Fibroblast of lung (primary cell): ENCODE measurements at regions not wholly inside any gene's neighbourhood (a gene's known extent, or its start where the extent isn't known, plus 50 kb on each side); places are given as distances from the start of the nearest gene placed in this dataset.

Source experiments
- DNase-seq, 2 donors: peaks; one replicate each; pipeline versions ENCODE4 v3.0.0 to v3.0.0-alpha.2; 2010; ENCODE audit warnings: low read depth in 2 of 2
- H2AFZ ChIP-seq: 2 replicates; pipeline ENCODE4 v1.5.1; 2012; ENCODE audit warnings: low read length, control low read depth, inconsistent platforms
- H3K27ac ChIP-seq: 2 replicates; pipeline ENCODE4 v1.5.1; 2011; ENCODE audit warnings: low read length, control low read depth; ENCODE audit not compliant: insufficient read depth
- H3K27me3 ChIP-seq: 2 replicates; pipeline ENCODE4 v1.5.1; 2011; ENCODE audit warnings: mild to moderate bottlenecking, low read length; ENCODE audit not compliant: control insufficient read depth, insufficient read depth
- H3K36me3 ChIP-seq: 2 replicates; pipeline ENCODE4 v1.5.1; 2011; ENCODE audit warnings: low read length; ENCODE audit not compliant: control insufficient read depth, insufficient read depth
- H3K4me1 ChIP-seq: 2 replicates; pipeline ENCODE4 v1.5.1; 2011; ENCODE audit warnings: low read length; ENCODE audit not compliant: control insufficient read depth, insufficient read depth; ENCODE audit errors: extremely low read depth
- H3K4me2 ChIP-seq: 2 replicates; pipeline ENCODE4 v1.5.1; 2011; ENCODE audit warnings: low read length, control low read depth; ENCODE audit not compliant: insufficient read depth; ENCODE audit errors: extremely low read depth
- H3K4me3 ChIP-seq, 4 experiments: fragments of 200-600 bp in 1 of 4; sonication (generic) in 1 of 4; replicated peaks in 1 of 4; 2 replicates each; pipeline ENCODE4 v1.5.1; 2011 to 2016; ENCODE audit warnings: low read length in 4 of 4, low read depth in 3 of 4, mild to moderate bottlenecking in 3 of 4, control low read depth in 2 of 4, inconsistent platforms in 1 of 4, mixed read lengths in 1 of 4; ENCODE audit not compliant: insufficient read depth in 1 of 4; ENCODE audit errors: control extremely low read depth in 1 of 4
- H3K79me2 ChIP-seq: 2 replicates; pipeline ENCODE4 v1.5.1; 2012; ENCODE audit warnings: mild to moderate bottlenecking, low read length, inconsistent platforms; ENCODE audit not compliant: control insufficient read depth, insufficient read depth
- H3K9ac ChIP-seq: 2 replicates; pipeline ENCODE4 v1.5.1; 2011; ENCODE audit warnings: mild to moderate bottlenecking, low read length, control low read depth; ENCODE audit not compliant: insufficient read depth
- H3K9me3 ChIP-seq: 2 replicates; pipeline ENCODE4 v1.5.1; 2012; ENCODE audit warnings: low read depth, low read length; ENCODE audit not compliant: control insufficient read depth, insufficient read depth
- H4K20me1 ChIP-seq: 2 replicates; pipeline ENCODE4 v1.5.1; 2011; ENCODE audit warnings: low read length; ENCODE audit not compliant: control insufficient read depth, insufficient read depth; ENCODE audit errors: extremely low read depth
- EZH2 ChIP-seq: IDR thresholded peaks from 2 replicates; pipeline ENCODE4 v1.5.1; 2012; ENCODE audit warnings: low read length, control low read depth, mild to moderate bottlenecking; ENCODE audit errors: missing control alignments
- TF ChIP-seq, protein P1 (sequence below), 2 donors: IDR thresholded peaks in 1 of 2; conservative IDR thresholded peaks in 1 of 2; 1 replicate in 1 of 2; 2 replicates in 1 of 2; pipeline ENCODE4 v1.5.1; 2011 to 2012; ENCODE audit warnings: low read length in 2 of 2, control low read depth in 1 of 2, inconsistent platforms in 1 of 2, low read depth in 1 of 2, mild to moderate bottlenecking in 1 of 2

DNA sequence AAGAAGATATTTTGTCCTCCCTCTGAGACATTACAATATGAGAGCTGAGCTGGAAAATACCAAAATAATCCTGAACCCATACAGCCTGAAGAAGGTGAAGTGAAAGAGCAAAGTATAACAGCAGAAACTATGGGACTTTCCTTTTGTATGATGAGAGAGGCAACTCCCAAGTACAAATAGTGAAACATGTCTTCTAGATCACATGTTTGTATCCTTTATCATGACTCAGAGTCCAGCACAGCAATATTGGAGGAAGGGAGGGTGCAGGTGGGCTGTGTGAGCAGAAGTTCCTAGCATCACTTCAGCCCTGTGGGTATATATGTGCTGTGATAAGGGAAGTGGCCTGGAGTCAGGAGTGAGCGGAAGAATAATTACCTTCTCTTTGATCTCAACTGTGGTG is 265.6 kb upstream of the NRXN1 start:
- no peak overlapping the region for H3K9ac ChIP-seq
- H3K4me1 ChIP-seq, result no peaks in the 10 kb centered on the region
- no peaks in the 10 kb centered on the region for H3K9me3 ChIP-seq
- no peaks in the 10 kb centered on the region for H3K79me2 ChIP-seq
- H2AFZ ChIP-seq, result no peak overlapping the region
- H3K4me2 ChIP-seq, result no peak overlapping the region
- H3K4me3 ChIP-seq, result no peak overlapping the region
- TF ChIP-seq, protein P1, sequence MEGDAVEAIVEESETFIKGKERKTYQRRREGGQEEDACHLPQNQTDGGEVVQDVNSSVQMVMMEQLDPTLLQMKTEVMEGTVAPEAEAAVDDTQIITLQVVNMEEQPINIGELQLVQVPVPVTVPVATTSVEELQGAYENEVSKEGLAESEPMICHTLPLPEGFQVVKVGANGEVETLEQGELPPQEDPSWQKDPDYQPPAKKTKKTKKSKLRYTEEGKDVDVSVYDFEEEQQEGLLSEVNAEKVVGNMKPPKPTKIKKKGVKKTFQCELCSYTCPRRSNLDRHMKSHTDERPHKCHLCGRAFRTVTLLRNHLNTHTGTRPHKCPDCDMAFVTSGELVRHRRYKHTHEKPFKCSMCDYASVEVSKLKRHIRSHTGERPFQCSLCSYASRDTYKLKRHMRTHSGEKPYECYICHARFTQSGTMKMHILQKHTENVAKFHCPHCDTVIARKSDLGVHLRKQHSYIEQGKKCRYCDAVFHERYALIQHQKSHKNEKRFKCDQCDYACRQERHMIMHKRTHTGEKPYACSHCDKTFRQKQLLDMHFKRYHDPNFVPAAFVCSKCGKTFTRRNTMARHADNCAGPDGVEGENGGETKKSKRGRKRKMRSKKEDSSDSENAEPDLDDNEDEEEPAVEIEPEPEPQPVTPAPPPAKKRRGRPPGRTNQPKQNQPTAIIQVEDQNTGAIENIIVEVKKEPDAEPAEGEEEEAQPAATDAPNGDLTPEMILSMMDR (conservative IDR thresholded peaks at IDR 0.05 in 1 of 2, IDR thresholded peaks at IDR 0.05 in 1 of 2; ENCODE audit: low read depth in 1 of 2, low read length in 2 of 2), result no peak
- no peak for TF ChIP-seq EZH2
- no peaks in the 10 kb centered on the region for H3K27me3 ChIP-seq
- H3K27ac ChIP-seq, result no peak overlapping the region
- H4K20me1 ChIP-seq, result no peaks in the 10 kb centered on the region
- peak in 1 of 2 donors; percentile 11 for DNase-seq
- H3K36me3 ChIP-seq, result no peaks in the 10 kb centered on the region

DNA sequence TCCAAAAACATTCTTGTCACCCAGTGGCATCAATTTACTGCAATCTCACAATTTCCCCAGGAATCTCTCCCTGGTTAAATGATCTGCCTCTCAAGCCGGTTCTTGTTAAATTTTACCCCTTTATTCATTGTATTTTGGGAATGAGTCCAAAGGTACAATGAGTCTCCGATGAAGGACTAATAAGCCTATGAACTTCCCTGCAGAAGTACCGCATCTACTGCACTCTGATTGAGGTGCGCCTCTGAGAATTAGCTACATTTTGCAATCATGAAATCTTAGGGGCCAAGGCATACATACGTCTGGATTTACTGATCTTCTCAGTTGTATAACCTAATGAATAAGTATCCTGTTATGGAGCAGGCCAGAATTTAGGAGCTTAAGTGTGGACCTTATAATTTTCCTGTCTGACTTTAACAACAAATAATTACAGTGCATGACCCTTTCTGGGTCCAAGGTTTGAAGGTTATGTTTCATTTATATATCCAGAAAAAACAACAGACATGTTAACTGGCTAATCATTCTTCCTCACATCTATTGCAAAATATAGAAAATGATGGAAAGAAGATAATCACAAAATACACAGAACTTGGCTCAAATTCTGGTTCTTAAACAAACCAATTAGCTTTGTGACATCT is 261.8 kb upstream of the NRXN1 start:
- Histone ChIP-seq H3K27ac (no peak overlapping the region), H3K27me3 (no peaks in the 10 kb centered on the region), H3K4me1 (no peaks in the 10 kb centered on the region), H3K4me2 (no peak overlapping the region), H3K9me3 (no peaks in the 10 kb centered on the region), H3K36me3 (no peaks in the 10 kb centered on the region), H3K79me2 (no peaks in the 10 kb centered on the region), H3K9ac (no peak overlapping the region), H3K4me3 (no peak overlapping the region), H4K20me1 (no peaks in the 10 kb centered on the region), H2AFZ (no peak overlapping the region)
- no peak for DNase-seq
- TF ChIP-seq EZH2, result no peak
- TF ChIP-seq, protein P1 (conservative IDR thresholded peaks at IDR 0.05 in 1 of 2, IDR thresholded peaks at IDR 0.05 in 1 of 2; ENCODE audit: low read depth in 1 of 2, low read length in 2 of 2), result no peak

DNA sequence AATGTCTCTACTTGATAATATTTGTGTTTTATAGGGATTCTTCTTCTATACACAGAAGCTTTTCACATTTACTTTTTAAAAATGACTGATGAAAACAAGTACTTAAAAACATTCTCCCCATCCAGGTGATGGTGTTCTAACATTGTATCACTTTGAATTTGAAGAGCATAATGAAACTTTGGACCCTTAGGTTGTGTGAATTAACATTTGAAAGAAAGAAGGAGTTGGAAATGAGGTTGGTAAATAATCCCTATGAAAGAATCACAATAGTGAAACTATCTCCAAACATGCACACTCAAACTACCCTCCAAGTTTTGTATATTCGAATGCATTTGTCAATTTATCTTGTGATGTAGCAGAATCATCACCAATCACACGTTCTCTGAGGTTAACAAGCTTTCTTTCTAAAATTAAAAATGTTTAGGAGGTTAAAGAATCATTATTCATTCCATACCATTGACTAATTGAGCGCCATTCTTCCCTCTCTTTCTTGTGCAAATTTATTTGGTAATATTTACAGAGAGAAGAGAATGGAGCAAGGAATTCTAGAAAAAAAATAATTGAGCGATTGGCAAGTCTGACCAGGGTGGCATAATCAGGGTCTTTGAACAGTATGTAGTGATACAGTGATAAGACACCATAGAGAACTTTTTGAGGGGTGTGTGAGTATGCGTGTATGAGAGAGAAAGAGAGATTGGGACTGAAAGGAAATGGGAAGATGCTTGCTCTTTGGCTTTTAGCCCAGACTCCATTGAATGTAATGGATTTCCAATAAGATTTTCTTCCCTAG is 260.0 kb upstream of the NRXN1 start:
- no peaks in the 10 kb centered on the region for H3K4me1 ChIP-seq

More for the DNA sequence above, 260.0 kb upstream of the NRXN1 start:
- no peaks in the 10 kb centered on the region for H3K36me3 ChIP-seq
- no peaks in the 10 kb centered on the region for H4K20me1 ChIP-seq
- H3K9me3 ChIP-seq, result no peaks in the 10 kb centered on the region
- no peak for DNase-seq
- TF ChIP-seq, protein P1 (conservative IDR thresholded peaks at IDR 0.05 in 1 of 2, IDR thresholded peaks at IDR 0.05 in 1 of 2; ENCODE audit: low read depth in 1 of 2, low read length in 2 of 2), result no peak
- no peak for TF ChIP-seq EZH2
- H3K4me2 ChIP-seq, result no peak overlapping the region
- H3K79me2 ChIP-seq, result no peaks in the 10 kb centered on the region
- H3K27ac ChIP-seq, result no peak overlapping the region
- no peak overlapping the region for H3K4me3 ChIP-seq
- H3K27me3 ChIP-seq, result no peaks in the 10 kb centered on the region
- H2AFZ ChIP-seq, result no peak overlapping the region
- H3K9ac ChIP-seq, result no peak overlapping the region
